NCI-H526 treated with DMSO at 0.1 percent for 48 hours (cell line): ENCODE measurements at regions not wholly inside any gene's neighbourhood (a gene's known extent, or its start where the extent isn't known, plus 50 kb on each side); places are given as distances from the start of the nearest gene placed in this dataset.
"Not testable (repeated sequence)": the region's sequence is repeated elsewhere in the genome, so short reads cannot be mapped to it uniquely, and the experiment has no call there.

ENCODE experiments used
- DNase-seq: peaks from one replicate; lab custom pipeline; 2025; lab: John Stamatoyannopoulos, UW

GRCh38 chr4:104549736-104550135 is 55.0 kb upstream of the CXXC4 start:
- DNase-seq = no peak

DNA sequence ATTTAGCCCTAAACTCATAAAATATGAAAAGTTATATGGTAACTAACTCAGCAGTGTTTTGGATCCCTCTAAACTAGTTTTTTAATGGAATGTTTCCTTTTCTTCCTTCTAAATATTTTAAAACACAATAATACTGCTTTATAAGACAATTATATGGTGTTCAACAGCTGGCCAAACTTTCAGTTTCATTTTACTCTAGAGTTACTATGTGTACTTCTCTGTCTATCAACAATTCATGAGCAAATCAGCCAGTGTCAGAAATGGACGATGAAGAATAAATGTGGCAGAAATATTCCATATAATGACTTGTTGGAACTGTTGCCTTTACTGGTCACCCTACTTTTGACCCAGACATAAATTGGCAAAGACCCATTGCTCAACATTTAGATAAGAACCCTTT is 64.8 kb upstream of the CXXC4 start:
- no peak for DNase-seq

DNA sequence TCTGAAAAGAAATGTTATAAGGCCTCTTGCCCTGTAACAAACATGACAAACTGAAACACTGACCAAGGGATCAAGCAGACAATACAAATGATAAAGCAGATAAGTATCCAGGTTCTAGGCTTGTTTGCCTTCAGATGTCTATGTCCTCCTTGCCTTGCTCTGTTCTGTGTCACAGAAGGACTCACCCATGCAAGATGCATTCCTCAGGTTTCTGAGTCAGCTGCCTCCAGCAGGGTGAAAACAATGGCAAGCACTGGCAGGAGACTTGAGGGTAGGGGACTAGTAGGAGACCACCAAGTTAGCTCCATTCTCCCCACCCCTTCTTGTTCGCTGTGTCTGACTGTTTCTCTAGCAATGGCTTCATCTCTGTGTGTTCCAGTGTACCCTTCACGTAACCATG is 76.6 kb upstream of the CXXC4 start:
- DNase-seq = no peak

DNA sequence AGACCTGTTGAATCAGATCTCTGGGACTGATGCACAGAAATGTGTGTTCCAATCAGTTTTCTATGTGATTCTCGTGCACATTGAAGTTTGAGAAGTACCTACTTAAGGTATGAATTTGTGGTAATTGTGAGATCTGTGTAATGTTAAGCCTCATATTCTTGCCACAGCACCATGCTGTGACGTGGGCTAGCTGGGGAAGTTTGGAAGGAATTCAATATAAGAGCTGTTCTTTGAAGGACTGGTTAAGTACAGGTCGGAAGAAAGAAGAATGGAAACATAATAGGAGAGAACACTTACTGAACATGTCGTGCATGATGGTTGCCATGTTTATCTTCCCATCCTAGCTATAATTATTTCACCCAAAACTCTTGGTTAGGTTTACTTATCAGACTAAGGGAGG is 79.7 kb upstream of the CXXC4 start:
- DNase-seq = no peak

DNA sequence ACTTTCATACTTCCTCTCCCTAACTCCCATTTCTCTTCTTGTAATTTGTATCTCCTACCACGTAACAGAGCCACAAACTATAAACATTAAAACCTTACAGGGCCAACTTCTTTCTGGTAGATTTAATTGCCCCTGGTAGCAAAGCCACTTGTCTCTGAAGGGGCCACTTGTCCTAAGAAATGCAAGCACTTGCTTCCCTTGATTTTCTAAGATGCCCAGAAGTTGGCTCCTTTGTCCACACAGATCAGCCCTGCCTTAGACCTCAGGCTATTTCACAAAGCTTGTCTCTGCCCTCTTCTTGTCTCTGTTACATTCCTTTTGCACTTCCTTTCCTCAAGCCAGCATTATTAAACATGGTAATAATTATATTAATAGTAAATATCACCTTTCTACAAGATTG is 80.6 kb upstream of the CXXC4 start:
- DNase-seq = no peak

DNA sequence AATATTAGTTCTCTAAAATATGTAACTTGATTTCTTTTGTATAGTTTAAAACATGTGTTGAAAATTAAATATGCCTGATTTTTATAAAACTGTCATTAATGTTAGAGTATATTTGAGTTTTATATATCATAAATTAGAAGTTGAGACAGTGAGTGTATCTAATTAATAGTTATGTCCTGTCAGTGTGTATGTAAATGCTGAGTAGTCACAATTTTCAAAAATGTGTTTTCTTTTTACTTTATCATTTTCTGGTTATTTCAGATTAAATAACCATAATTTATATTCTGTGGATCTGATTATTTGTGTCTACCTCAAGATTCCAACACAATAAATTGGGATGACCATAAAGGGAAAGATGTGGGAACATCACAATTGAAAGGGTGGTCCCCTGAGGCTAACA is 82.7 kb upstream of the CXXC4 start:
- DNase-seq = no peak

- not testable (repeated sequence) for DNase-seq
Observed at GRCh38 chr4:104581476-104581875, 86.8 kb upstream of the CXXC4 start.

DNA sequence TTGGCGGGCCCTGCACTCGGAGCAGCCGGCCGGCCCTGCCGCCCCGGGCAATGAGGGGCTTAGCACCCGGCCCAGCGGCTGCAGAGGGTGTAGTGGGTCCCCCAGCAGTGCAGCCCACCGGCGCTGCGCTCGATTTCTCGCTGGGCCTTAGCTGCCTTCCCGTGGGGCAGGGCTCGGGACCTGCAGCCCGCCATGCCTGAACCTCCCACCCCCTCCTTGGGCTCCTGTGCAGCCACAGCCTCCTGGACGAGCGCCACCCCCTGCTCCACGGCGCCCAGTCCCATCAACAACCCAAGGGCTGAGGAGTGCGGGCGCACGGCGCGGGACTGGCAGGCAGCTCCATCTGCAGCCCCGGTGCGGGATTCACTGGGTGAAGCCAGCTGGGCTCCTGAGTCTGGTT is 87.4 kb upstream of the CXXC4 start:
- DNase-seq = not testable (repeated sequence)

GRCh38 chr4:104589264-104589868 is 94.7 kb upstream of the CXXC4 start:
- no peak for DNase-seq

DNA sequence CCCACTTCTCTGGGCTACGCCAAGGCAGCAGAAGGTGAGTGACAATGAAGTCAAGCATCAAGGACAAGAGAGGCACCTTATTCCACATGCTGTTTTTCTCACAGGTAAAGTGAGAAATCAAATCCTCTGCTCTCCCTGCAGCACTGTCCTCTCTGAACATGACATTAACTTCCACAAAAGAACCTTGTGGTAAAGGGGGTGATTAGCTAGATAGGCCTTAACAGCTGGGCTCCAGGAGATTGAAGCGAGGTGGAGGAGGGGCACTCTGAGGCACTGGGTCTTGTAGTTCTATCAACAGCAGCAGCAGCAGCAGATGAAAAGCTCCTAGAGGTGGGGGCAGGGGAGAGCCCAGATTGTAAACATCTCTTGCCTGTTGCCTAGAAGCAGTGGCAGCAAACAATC is 96.8 kb upstream of the CXXC4 start:
- DNase-seq = no peak

DNA sequence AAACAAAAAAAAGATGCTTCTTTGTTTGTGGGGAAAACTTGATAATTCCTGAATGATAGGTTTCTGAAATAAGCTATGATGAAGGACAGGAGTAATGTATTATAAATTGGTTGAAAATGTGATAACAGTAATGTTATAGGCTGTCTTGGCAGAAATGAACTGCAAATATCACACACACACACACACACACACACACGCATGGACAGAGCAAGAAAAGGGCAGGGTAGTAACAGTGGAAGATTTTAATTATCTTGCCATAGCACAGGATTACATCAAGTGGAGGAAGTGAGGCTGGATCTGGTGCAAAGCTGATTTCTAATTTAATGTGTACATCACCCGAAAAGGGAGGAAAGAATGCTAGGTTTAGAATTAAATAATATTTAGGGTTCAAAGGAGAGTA is 97.5 kb upstream of the CXXC4 start:
- DNase-seq = no peak

- DNase-seq = no peak
Observed at GRCh38 chr4:104593019-104593418, 98.3 kb upstream of the CXXC4 start.

GRCh38 chr4:104596189-104596588 is 101.5 kb upstream of the CXXC4 start:
- no peak for DNase-seq

DNA sequence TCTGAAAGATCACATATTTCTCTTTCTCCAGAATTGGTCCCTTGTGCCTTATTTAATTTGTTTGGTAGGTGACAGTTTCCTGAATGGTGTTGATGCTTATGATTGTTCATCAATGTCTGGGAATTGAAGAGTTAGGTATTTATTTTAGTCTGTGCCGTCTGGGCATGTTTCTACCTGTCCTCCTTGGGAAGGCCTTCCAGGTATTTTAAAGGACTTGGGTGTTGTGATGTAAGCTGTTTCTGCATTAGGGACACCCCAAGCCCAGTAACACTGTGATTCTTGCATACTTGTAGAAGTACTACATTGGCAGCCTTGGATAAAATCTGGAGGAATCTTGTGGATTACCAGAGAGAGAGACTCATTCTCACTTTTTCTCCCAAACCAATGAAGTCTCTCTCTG is 120.8 kb upstream of the CXXC4 start:
- no peak for DNase-seq

DNA sequence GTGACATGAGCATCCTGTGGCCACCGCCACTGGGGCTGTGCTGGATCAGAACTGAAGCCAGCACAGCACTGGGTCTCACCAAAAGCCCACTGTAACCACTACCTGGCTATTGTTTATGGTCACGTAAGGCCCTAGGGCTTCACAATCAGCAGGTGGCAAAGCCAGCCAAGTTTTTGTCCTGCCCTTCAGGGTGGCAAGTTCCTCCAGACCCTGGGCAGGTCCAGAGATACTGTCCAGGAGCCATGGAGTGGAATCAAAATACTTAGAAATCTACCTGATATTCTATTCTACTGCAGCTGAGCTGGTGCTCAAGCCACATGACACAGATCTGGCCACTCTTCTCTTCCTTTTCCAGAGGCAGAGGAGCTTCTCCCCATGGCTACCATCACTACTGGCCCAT is 121.2 kb upstream of the CXXC4 start:
- no peak for DNase-seq

- DNase-seq = no peak
Observed at GRCh38 chr4:104616401-104616820, 121.7 kb upstream of the CXXC4 start.

GRCh38 chr4:104625706-104626105 is 131.0 kb upstream of the CXXC4 start:
- no peak for DNase-seq

DNA sequence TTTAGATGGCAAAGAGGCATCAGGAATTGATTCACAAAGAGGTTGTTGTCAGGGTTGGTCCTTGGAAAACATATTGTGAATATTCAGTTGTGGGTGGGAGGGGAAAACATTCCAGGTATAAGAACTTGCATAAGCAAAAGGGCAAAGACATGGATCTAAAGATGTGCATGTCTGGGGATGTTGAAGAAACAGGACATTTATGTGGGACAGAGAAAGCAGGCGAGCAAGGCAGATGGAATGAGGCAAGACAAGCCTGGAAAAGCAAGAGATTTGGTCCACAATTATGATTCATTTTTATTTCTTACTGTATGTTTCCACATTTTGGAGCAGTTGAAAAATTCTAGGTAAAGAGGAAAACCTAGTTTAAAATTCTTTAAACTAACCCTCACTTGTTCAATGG is 134.9 kb upstream of the CXXC4 start:
- DNase-seq = no peak

GRCh38 chr4:104630272-104630671 is 135.6 kb upstream of the CXXC4 start:
- DNase-seq = no peak

DNA sequence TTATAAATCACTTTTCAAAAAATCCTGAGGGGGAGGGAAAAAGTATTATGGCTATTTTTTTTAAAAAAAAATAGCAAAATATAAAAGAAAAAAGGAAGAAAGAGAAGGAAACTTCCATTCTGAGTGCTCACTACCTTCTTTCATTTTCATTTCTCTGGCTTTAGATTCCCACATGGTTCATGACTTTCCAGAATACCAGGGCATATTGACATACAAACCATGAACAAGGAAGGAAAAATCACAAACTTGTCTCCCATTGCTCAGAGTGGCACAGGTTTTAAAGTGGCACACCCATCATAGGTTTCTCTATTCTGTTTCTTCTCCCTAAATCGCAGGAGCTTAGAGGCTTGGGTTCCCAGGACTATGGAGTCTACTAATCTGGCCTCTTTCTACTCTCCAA is 136.3 kb upstream of the CXXC4 start:
- DNase-seq = no peak

- DNase-seq = no peak
Observed at GRCh38 chr4:104641418-104641817, 146.7 kb upstream of the CXXC4 start.

DNA sequence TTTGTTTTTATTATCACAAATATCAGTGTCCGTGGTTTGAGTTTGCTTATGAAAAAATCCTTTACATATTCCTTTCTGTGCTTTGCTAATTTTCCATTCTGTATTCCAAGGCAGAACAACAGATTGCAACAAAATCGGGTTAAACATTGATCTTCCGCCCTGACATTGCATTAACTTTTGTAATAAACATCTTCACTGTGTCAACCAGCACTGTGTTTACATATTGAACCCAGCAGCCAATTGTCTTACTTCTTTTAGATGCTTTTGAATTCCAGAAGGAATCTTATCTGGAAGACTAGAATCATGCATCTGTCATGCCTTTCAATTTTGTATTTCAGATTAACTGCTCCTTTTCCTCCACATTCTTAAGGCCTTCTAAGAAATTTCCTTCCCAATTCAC is 147.8 kb upstream of the CXXC4 start:
- DNase-seq = no peak

- no peak for DNase-seq
Observed at GRCh38 chr4:104643805-104644204, 149.1 kb upstream of the CXXC4 start.

- no peak for DNase-seq
Observed at GRCh38 chr4:104649631-104650030, 154.9 kb upstream of the CXXC4 start.

DNA sequence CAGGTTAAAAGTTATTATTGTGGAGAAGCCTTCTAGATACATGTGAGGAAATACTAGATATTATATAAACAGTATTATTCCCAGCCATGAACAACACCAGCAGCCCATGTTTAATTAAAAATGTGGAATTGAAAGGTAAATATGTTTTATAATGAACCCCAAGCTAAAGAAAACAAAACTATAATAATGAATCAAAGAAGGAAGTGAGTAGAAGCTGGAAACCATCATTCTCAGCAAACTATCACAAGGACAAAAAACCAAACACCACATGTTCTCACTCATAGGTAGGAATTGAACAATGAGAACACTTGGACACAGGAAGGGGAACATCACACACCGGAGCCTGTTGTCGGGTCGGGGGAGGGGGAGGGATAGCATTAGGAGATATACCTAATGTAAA is 167.6 kb upstream of the CXXC4 start:
- not testable (repeated sequence) for DNase-seq
